GM20000 (cell line): ENCODE measurements at regions not wholly inside any gene's neighbourhood (a gene's known extent, or its start where the extent isn't known, plus 50 kb on each side); places are given as distances from the start of the nearest gene placed in this dataset.

Source experiments
- DNase-seq: peaks from one replicate; pipeline ENCODE4 v3.0.0; 2012; ENCODE audit warnings: low spot score
- TF ChIP-seq, protein P1 (sequence below): IDR thresholded peaks from 2 replicates; pipeline ENCODE4 v1.5.1; 2012; ENCODE audit warnings: mild to moderate bottlenecking, control low read depth; ENCODE audit errors: extremely low read depth, missing control alignments

DNA sequence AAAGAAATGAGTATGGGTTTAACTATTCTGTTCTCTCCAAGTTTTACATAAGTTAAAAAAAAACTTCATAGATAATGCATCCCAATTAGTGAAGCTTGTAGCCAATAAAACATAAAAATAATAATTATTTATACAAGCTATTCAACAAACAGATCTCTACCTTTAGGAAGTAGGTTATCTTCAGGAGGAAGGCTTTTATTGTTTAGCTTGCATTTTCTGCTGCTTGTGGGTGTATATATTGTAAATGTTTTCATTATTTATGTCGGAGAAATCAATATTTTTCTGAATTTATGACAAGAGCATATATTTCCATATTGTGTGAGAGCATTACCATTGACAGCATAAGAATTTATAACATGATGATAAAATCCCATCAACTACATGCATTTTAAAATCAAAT lies 208.3 kb downstream of the TRAM1L1 start:
- TF ChIP-seq, protein P1, sequence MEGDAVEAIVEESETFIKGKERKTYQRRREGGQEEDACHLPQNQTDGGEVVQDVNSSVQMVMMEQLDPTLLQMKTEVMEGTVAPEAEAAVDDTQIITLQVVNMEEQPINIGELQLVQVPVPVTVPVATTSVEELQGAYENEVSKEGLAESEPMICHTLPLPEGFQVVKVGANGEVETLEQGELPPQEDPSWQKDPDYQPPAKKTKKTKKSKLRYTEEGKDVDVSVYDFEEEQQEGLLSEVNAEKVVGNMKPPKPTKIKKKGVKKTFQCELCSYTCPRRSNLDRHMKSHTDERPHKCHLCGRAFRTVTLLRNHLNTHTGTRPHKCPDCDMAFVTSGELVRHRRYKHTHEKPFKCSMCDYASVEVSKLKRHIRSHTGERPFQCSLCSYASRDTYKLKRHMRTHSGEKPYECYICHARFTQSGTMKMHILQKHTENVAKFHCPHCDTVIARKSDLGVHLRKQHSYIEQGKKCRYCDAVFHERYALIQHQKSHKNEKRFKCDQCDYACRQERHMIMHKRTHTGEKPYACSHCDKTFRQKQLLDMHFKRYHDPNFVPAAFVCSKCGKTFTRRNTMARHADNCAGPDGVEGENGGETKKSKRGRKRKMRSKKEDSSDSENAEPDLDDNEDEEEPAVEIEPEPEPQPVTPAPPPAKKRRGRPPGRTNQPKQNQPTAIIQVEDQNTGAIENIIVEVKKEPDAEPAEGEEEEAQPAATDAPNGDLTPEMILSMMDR: no peak

DNA sequence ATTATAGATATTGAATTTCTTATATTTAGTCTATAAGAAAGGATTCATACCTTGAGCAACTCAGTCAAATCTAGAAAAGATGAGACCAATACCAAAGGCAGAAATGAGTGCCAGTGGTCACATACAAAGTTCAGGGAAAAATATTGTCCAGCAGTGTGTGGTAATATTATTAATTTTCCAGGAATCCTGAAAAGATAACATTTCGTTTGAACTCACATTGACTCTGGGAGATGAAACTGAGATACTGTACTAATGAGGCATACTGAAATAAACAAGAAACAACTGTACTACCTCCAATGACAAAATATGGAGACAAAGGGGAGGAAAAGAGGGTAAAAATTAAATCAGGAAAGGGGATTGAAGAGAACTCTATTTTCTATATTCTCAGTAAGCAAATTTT lies 212.4 kb downstream of the TRAM1L1 start:
- DNase-seq: no peak
- TF ChIP-seq, protein P1: no peak

More for the DNA sequence above, 208.3 kb downstream of the TRAM1L1 start:
- DNase-seq: no peak

DNA sequence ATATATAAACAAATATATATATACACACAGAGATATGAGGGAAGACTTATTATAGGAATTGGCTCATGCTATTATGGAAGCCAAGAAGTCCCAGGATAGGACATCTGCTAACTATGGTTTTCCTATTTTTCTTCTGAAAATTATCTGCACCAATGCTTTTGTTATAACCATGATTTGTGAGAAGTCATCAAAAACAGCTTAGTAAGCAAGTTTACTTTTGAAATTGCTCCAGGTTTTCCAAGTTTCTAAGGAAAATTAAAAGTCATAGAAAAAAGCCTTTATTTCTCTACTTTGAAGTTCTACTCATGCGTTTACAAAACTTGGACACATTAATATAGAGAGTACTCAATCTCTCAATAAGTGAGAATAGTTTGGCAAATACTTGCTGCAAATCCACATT lies 213.1 kb downstream of the TRAM1L1 start:
- DNase-seq: no peak
- TF ChIP-seq, protein P1: no peak

DNA sequence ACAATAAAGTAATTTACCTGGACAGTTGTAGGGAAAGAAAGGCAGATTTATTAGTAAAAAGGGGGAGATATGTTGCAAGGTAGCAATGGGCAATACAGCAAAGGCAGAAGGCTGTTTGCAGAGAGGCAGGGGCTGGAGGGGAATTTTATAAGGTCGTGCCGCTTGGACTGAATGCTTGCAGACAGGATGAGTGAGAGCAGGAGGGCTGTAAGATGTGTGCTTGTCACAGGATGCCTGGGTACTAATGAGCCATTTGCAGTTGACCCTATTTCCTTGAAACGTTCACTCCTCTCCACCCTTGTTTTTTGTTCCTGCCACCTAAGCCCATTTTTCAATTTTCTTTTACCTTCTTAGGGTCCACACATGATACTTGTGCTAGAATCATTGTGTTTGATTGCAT lies 214.7 kb downstream of the TRAM1L1 start:
- no peak for DNase-seq
- TF ChIP-seq, protein P1: no peak

DNA sequence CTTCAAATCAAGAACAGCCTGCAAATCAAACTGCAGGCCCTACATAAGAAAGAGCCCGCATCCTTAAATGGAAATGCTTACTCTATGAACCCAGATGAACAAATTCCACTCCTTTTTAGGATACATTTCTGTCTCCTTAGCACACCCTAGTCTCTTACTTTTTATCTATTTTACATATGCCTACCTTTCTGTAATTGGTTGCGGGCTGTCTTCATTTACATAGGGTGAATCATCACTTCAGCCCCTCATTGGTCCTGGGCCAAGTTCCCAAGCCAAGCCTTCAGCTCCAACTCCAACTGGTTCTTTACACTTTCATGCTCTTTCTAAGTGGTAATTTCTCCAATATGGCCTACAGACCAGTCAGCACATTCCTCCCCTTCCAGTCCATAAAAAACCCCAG lies 219.3 kb downstream of the TRAM1L1 start:
- TF ChIP-seq, protein P1: no peak
- no peak for DNase-seq

DNA sequence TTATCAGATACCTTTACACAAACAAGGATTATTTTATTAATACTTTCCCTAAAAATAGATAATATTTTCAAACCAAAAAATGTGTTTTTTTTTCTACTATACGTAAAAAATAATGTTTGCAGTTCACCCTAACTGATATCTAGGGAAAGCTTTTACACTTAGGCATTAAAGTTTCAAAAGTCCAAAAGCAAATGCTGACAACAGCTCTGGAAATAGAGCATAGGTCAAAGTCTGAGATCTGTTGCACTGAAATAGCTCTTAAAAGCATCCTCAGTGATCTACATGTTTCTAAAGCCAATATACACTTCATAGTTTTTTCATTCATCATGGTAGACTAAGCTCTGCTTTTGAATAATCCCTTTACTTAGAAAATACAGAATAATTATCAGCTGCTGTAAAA lies 222.8 kb downstream of the TRAM1L1 start:
- TF ChIP-seq, protein P1: no peak
- DNase-seq: no peak

DNA sequence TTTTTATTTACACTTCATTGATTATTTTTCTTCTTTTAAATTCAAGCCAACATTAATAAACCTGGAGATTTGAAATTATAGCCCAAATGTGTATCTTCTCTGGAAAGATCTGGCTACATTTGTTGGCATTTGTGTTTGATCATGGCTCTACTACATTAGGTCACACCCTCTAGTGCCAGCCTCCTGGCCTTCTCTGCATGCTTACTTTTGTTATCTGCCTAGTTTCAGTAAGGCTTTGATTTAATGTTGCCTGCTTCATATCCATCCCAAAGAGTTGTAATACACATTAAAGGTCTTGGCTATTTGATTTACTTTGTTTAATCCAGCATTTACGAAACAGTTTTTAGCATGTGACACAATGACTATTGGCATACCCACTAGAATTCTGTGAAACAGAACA lies 224.5 kb downstream of the TRAM1L1 start:
- no peak for DNase-seq
- TF ChIP-seq, protein P1: no peak
